Femur (tissue), 1 donor: ENCODE measurements at regions not wholly inside any gene's neighbourhood (a gene's known extent, or its start where the extent isn't known, plus 50 kb on each side); places are given as distances from the start of the nearest gene placed in this dataset.
"Not testable (repeated sequence)": the region's sequence is repeated elsewhere in the genome, so short reads cannot be mapped to it uniquely, and the experiment has no call there.

Experiments used
- DNase-seq: peaks from one replicate; pipeline ENCODE4 v3.0.0-alpha.2; 2017

GRCh38 chrX:124719060-124719459 lies 372.7 kb downstream of the SH2D1A start:
- no peak for DNase-seq

GRCh38 chrX:124720532-124720931 lies 374.2 kb downstream of the SH2D1A start:
- no peak for DNase-seq

- no peak for DNase-seq
These were observed 379.1 kb downstream of the SH2D1A start for GRCh38 chrX:124725502-124725901.

- no peak for DNase-seq
These were observed 379.9 kb downstream of the SH2D1A start for GRCh38 chrX:124726292-124726691.

- no peak for DNase-seq
These were observed 380.5 kb downstream of the SH2D1A start for GRCh38 chrX:124726881-124727280.

GRCh38 chrX:124736553-124737270 lies 390.3 kb downstream of the SH2D1A start:
- no peak for DNase-seq

GRCh38 chrX:124737771-124738170 lies 391.4 kb downstream of the SH2D1A start:
- DNase-seq = no peak

- DNase-seq = no peak
These were observed 400.9 kb downstream of the SH2D1A start for GRCh38 chrX:124747295-124747694.

GRCh38 chrX:124764354-124764753 lies 418.0 kb downstream of the SH2D1A start:
- no peak for DNase-seq

GRCh38 chrX:124769166-124769565 lies 422.8 kb downstream of the SH2D1A start:
- DNase-seq = no peak

- DNase-seq = no peak
These were observed 424.9 kb downstream of the SH2D1A start for GRCh38 chrX:124771292-124771691.

- DNase-seq = not testable (repeated sequence)
These were observed 441.9 kb downstream of the SH2D1A start for GRCh38 chrX:124788253-124788652.

- not testable (repeated sequence) for DNase-seq
These were observed 443.5 kb downstream of the SH2D1A start for GRCh38 chrX:124789874-124790273.

- DNase-seq = no peak
These were observed 445.2 kb downstream of the SH2D1A start for GRCh38 chrX:124791492-124792095.

- no peak for DNase-seq
These were observed 450.6 kb downstream of the SH2D1A start for GRCh38 chrX:124796989-124797388.

- no peak for DNase-seq
These were observed 458.6 kb downstream of the SH2D1A start for GRCh38 chrX:124804962-124805361.

GRCh38 chrX:124805486-124805885 lies 459.1 kb downstream of the SH2D1A start:
- DNase-seq = no peak

- no peak for DNase-seq
These were observed 467.7 kb downstream of the SH2D1A start for GRCh38 chrX:124814106-124814505.

- DNase-seq = no peak
These were observed 471.7 kb downstream of the SH2D1A start for GRCh38 chrX:124818033-124818432.

- no peak for DNase-seq
These were observed 472.4 kb downstream of the SH2D1A start for GRCh38 chrX:124818764-124819163.

- DNase-seq = no peak
These were observed 474.4 kb downstream of the SH2D1A start for GRCh38 chrX:124820738-124821137.

- DNase-seq = no peak
These were observed 481.0 kb downstream of the SH2D1A start for GRCh38 chrX:124827258-124827845.

GRCh38 chrX:124829930-124830329 lies 483.6 kb downstream of the SH2D1A start:
- no peak for DNase-seq

- DNase-seq = no peak
These were observed 482.9 kb upstream of the TEX13C start for GRCh38 chrX:124836786-124837185.
